HG02885 (cell line): ENCODE measurements at regions not wholly inside any gene's neighbourhood (a gene's known extent, or its start where the extent isn't known, plus 50 kb on each side); places are given as distances from the start of the nearest gene placed in this dataset.

Source experiments
- ATAC-seq: cut with Tn5 transposase; IDR thresholded peaks from one replicate; pipeline ENCODE4 v1.9.1; 2021; ENCODE audit warnings: mild to moderate bottlenecking; ENCODE audit not compliant: unreplicated experiment, poor library complexity

GRCh38 chr20:22379472-22379871, 204.9 kb downstream of the FOXA2 start:
- ATAC-seq = no peak

GRCh38 chr20:22374678-22375590, 209.4 kb downstream of the FOXA2 start:
- no peak for ATAC-seq

GRCh38 chr20:22374066-22374465, 210.3 kb downstream of the FOXA2 start:
- ATAC-seq = no peak

- no peak for ATAC-seq
These were observed 211.0 kb downstream of the FOXA2 start for GRCh38 chr20:22373164-22373895.

GRCh38 chr20:22371843-22372242, 212.5 kb downstream of the FOXA2 start:
- peak; percentile 81 for ATAC-seq

- no peak for ATAC-seq
These were observed 214.2 kb downstream of the FOXA2 start for GRCh38 chr20:22370137-22370536.

GRCh38 chr20:22369100-22369499, 215.3 kb downstream of the FOXA2 start:
- no peak for ATAC-seq

GRCh38 chr20:22368235-22368634, 216.1 kb downstream of the FOXA2 start:
- no peak for ATAC-seq

GRCh38 chr20:22366631-22367030, 217.7 kb downstream of the FOXA2 start:
- ATAC-seq = no peak

GRCh38 chr20:22354647-22355046, 229.7 kb downstream of the FOXA2 start:
- ATAC-seq = no peak

GRCh38 chr20:22353586-22353985, 230.8 kb downstream of the FOXA2 start:
- ATAC-seq = no peak

GRCh38 chr20:22352019-22352418, 232.4 kb downstream of the FOXA2 start:
- ATAC-seq = no peak

GRCh38 chr20:22350624-22351023, 233.7 kb downstream of the FOXA2 start:
- ATAC-seq = no peak

- ATAC-seq = no peak
These were observed 236.4 kb downstream of the FOXA2 start for GRCh38 chr20:22348010-22348409.

- no peak for ATAC-seq
These were observed 237.7 kb downstream of the FOXA2 start for GRCh38 chr20:22346716-22347115.

GRCh38 chr20:22343612-22344011, 240.8 kb downstream of the FOXA2 start:
- ATAC-seq = no peak

GRCh38 chr20:22342410-22342809, 242.0 kb downstream of the FOXA2 start:
- ATAC-seq = no peak

GRCh38 chr20:22341508-22341907, 242.9 kb downstream of the FOXA2 start:
- no peak for ATAC-seq

GRCh38 chr20:22339946-22340345, 244.4 kb downstream of the FOXA2 start:
- ATAC-seq = no peak

GRCh38 chr20:22339091-22339881, 245.1 kb downstream of the FOXA2 start:
- no peak for ATAC-seq
